GM19452 (cell line): ENCODE measurements at regions not wholly inside any gene's neighbourhood (a gene's known extent, or its start where the extent isn't known, plus 50 kb on each side); places are given as distances from the start of the nearest gene placed in this dataset.
"Not testable (repeated sequence)": the region's sequence is repeated elsewhere in the genome, so short reads cannot be mapped to it uniquely, and the experiment has no call there.

Experiments used
- ATAC-seq: cut with Tn5 transposase; IDR thresholded peaks from one replicate; pipeline ENCODE4 v1.9.1; 2021; ENCODE audit not compliant: unreplicated experiment

GRCh38 chr9:107842530-107842929 lies 353.0 kb upstream of the KLF4 start:
- ATAC-seq = no peak

- ATAC-seq = no peak
These were observed 351.5 kb upstream of the KLF4 start for GRCh38 chr9:107841076-107841475.

- no peak for ATAC-seq
These were observed 349.8 kb upstream of the KLF4 start for GRCh38 chr9:107839371-107839770.

GRCh38 chr9:107838766-107839165 lies 349.2 kb upstream of the KLF4 start:
- ATAC-seq = no peak

- ATAC-seq = no peak
These were observed 346.7 kb upstream of the KLF4 start for GRCh38 chr9:107836300-107836699.

GRCh38 chr9:107833295-107833694 lies 343.7 kb upstream of the KLF4 start:
- no peak for ATAC-seq

- no peak for ATAC-seq
These were observed 343.3 kb upstream of the KLF4 start for GRCh38 chr9:107832871-107833270.

GRCh38 chr9:107830479-107830878 lies 340.9 kb upstream of the KLF4 start:
- no peak for ATAC-seq

- no peak for ATAC-seq
These were observed 338.3 kb upstream of the KLF4 start for GRCh38 chr9:107827884-107828283.

GRCh38 chr9:107827304-107827703 lies 337.7 kb upstream of the KLF4 start:
- no peak for ATAC-seq

GRCh38 chr9:107826688-107826983 lies 337.1 kb upstream of the KLF4 start:
- ATAC-seq = not testable (repeated sequence)

GRCh38 chr9:107824556-107824955 lies 335.0 kb upstream of the KLF4 start:
- ATAC-seq = no peak

GRCh38 chr9:107819772-107820565 lies 330.4 kb upstream of the KLF4 start:
- no peak for ATAC-seq

GRCh38 chr9:107818503-107818829 lies 328.9 kb upstream of the KLF4 start:
- not testable (repeated sequence) for ATAC-seq

GRCh38 chr9:107817595-107818502 lies 328.3 kb upstream of the KLF4 start:
- ATAC-seq = not testable (repeated sequence)

- ATAC-seq = no peak
These were observed 327.0 kb upstream of the KLF4 start for GRCh38 chr9:107816561-107817021.

- no peak for ATAC-seq
These were observed 326.4 kb upstream of the KLF4 start for GRCh38 chr9:107815782-107816560.

GRCh38 chr9:107813287-107813686 lies 323.7 kb upstream of the KLF4 start:
- ATAC-seq = no peak

- ATAC-seq = no peak
These were observed 320.9 kb upstream of the KLF4 start for GRCh38 chr9:107810461-107810961.

GRCh38 chr9:107809871-107810460 lies 320.4 kb upstream of the KLF4 start:
- ATAC-seq = no peak

- no peak for ATAC-seq
These were observed 317.6 kb upstream of the KLF4 start for GRCh38 chr9:107807183-107807582.
